Body of pancreas (tissue), 4 donors: ENCODE measurements at regions not wholly inside any gene's neighbourhood (a gene's known extent, or its start where the extent isn't known, plus 50 kb on each side); places are given as distances from the start of the nearest gene placed in this dataset.

Experiments
- POLR2A ChIP-seq, 3 donors: fragments of 450-650 bp; IDR thresholded peaks; one replicate each; pipeline ENCODE4 v1.6.1; 2016; ENCODE audit warnings: antibody characterized with exemption in 3 of 3, mild to moderate bottlenecking in 2 of 3
- TF ChIP-seq, protein P1 (sequence below), 7 experiments: fragments of 450-650 bp in 4 of 7; fragments of 200-600 bp in 3 of 7; sonication (generic) in 3 of 7; IDR thresholded peaks; one replicate each; pipeline ENCODE4 v1.5.1; 2016 to 2019; ENCODE audit warnings: antibody characterized with exemption in 7 of 7

DNA sequence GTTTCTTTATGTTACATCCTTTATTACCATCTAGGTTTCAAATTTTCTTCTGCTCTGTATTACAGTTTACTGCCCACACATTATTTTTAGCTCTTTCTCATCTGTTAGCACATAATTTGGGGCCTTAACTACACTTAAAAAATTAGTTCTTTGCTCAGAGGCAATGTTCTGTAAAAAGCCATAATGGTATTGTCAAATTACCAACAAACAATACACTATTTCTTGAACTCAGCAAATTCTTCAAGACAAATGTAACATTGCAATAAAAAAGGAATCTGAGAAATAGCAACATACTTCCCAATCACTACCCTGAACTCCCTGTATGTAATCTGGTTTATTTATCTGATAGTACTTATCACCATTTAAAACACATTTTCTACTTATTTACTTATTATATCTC is 448.6 kb upstream of the OPRM1 start:
- TF ChIP-seq, protein P1, sequence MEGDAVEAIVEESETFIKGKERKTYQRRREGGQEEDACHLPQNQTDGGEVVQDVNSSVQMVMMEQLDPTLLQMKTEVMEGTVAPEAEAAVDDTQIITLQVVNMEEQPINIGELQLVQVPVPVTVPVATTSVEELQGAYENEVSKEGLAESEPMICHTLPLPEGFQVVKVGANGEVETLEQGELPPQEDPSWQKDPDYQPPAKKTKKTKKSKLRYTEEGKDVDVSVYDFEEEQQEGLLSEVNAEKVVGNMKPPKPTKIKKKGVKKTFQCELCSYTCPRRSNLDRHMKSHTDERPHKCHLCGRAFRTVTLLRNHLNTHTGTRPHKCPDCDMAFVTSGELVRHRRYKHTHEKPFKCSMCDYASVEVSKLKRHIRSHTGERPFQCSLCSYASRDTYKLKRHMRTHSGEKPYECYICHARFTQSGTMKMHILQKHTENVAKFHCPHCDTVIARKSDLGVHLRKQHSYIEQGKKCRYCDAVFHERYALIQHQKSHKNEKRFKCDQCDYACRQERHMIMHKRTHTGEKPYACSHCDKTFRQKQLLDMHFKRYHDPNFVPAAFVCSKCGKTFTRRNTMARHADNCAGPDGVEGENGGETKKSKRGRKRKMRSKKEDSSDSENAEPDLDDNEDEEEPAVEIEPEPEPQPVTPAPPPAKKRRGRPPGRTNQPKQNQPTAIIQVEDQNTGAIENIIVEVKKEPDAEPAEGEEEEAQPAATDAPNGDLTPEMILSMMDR (IDR thresholded peaks at IDR 0.05), result no peak
- no peak for TF ChIP-seq POLR2A (IDR thresholded peaks at IDR 0.05)
